ENCODE measurements at regions not wholly inside any gene's neighbourhood (a gene's known extent, or its start where the extent isn't known, plus 50 kb on each side); places are given as distances from the start of the nearest gene placed in this dataset.
"Not testable (repeated sequence)": the region's sequence is repeated elsewhere in the genome, so short reads cannot be mapped to it uniquely, and the experiment has no call there.

- DNase-seq (ENCODE audit: insufficient read length, low spot score) (no peak), FAIRE-seq (no peak)
- TF ChIP-seq CTCF (IDR thresholded peaks at IDR 0.05; ENCODE audit: insufficient read depth, missing control alignments), result no peak
Measured at GRCh38 chr2:187644981-187645380, 90.7 kb upstream of the TFPI start.

- no peak for FAIRE-seq
- no peak for DNase-seq (ENCODE audit: insufficient read length, low spot score)
- no peak for TF ChIP-seq CTCF (IDR thresholded peaks at IDR 0.05; ENCODE audit: insufficient read depth, missing control alignments)
Measured at GRCh38 chr2:187646556-187646955, 92.3 kb upstream of the TFPI start.

- DNase-seq (ENCODE audit: insufficient read length, low spot score) (no peak), FAIRE-seq (no peak)
- no peak for TF ChIP-seq CTCF (IDR thresholded peaks at IDR 0.05; ENCODE audit: insufficient read depth, missing control alignments)
Measured at GRCh38 chr2:187654535-187654934, 100.3 kb upstream of the TFPI start.

- no peak for FAIRE-seq
- no peak for DNase-seq (ENCODE audit: insufficient read length, low spot score)
- TF ChIP-seq CTCF (IDR thresholded peaks at IDR 0.05; ENCODE audit: insufficient read depth, missing control alignments), result no peak
Measured at GRCh38 chr2:187655001-187655400, 100.8 kb upstream of the TFPI start.

- FAIRE-seq (no peak), DNase-seq (ENCODE audit: insufficient read length, low spot score) (no peak)
- no peak for TF ChIP-seq CTCF (IDR thresholded peaks at IDR 0.05; ENCODE audit: insufficient read depth, missing control alignments)
Measured at GRCh38 chr2:187656123-187656522, 101.9 kb upstream of the TFPI start.

GRCh38 chr2:187658952-187659525 is 104.8 kb upstream of the TFPI start:
- TF ChIP-seq CTCF (IDR thresholded peaks at IDR 0.05; ENCODE audit: insufficient read depth, missing control alignments), result peak; percentile 28
- DNase-seq (ENCODE audit: insufficient read length, low spot score), result no peak
- FAIRE-seq, result no peak

GRCh38 chr2:187676050-187676449 is 121.8 kb upstream of the TFPI start:
- not testable (repeated sequence) for DNase-seq (ENCODE audit: insufficient read length, low spot score); FAIRE-seq

- FAIRE-seq (no peak), DNase-seq (ENCODE audit: insufficient read length, low spot score) (no peak)
- no peak for TF ChIP-seq CTCF (IDR thresholded peaks at IDR 0.05; ENCODE audit: insufficient read depth, missing control alignments)
Measured at GRCh38 chr2:187679454-187679853, 125.2 kb upstream of the TFPI start.
